ENCODE measurements at regions not wholly inside any gene's neighbourhood (a gene's known extent, or its start where the extent isn't known, plus 50 kb on each side); places are given as distances from the start of the nearest gene placed in this dataset.

GRCh38 chr13:72150502-72150901 lies 283.5 kb upstream of the DACH1 start:
- DNase-seq = no peak

DNA sequence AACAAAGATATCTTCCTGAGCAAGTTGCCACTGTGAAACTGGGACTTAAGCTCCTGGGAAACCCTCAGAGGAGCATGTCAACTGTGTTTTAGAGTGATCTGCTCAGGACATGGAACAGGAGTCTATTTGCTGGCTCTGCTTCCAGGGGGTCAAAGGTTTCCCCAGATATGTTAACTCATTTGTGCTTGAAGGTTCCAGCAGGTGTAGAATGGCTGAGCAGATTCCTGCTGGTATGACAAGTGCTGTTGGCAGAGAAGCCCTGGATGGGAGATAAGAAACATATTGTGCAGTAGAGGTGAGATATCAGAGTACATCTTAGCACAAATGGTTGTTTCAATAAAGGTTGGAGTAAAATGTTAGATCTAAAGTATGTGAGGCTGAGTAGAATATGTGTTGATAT lies 282.7 kb upstream of the DACH1 start:
- DNase-seq = no peak

GRCh38 chr13:72146816-72147215 lies 279.8 kb upstream of the DACH1 start:
- no peak for DNase-seq

DNA sequence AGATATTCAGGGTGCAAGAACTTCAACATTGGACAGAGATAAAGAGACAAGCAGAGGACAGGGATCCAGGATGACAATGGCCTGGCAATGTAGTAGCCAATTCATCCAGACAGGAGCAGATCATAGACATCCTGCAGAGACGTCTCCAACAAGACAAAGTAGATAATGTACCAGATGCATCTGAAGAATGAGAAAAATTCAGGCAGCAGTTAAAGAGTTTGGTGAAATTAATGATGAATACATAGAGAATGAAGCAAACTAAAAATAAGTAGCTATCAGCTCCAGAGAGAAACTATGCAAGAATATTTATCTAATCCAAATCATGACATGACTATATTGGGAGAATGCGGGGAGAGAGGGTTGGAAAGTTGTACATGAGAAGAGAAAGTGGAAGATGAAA lies 278.4 kb upstream of the DACH1 start:
- DNase-seq = no peak

- no peak for DNase-seq
Observed at GRCh38 chr13:72144636-72145035, 277.6 kb upstream of the DACH1 start.

GRCh38 chr13:72141855-72142519 lies 275.0 kb upstream of the DACH1 start:
- no peak for DNase-seq

DNA sequence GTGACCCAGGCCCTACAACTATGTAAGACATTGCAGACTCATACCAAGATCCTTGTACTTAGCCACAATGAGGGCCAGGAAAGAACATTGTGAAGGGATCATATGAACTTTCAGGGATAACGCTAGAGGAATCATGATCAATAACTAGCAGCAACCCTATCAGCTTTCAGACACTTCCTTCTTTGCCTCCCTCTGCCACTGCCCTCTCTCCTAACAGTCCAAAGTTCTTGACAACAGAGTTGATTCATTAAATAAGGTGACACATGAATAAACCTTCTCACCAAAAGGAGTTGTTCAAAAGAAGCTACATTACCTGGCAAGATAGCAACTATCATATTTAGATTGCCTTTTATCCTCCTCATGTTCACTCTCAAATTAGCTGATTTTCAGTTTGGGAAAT lies 272.2 kb upstream of the DACH1 start:
- DNase-seq = no peak

- DNase-seq = no peak
Observed at GRCh38 chr13:72132075-72132474, 265.1 kb upstream of the DACH1 start.

GRCh38 chr13:72129117-72129516 lies 262.1 kb upstream of the DACH1 start:
- DNase-seq = no peak

DNA sequence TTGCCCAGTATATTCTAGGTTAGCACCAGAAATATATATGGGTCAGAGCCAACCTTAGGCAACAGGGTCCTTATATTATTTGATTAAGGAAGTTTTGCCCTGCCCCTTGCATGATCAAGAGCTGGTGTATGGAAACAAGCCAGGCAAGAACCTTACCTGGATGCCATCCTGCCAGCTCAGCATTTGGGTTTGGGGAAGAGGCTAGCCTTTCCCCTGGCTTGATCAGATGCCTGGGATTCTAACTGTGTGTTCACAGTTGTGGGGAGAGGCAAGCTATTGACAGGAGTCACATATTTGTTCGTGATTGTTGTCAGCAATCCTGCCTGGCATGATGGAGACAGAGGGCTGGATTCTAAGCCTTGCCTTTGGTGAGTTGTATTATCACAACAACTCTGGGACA lies 260.0 kb upstream of the DACH1 start:
- no peak for DNase-seq

DNA sequence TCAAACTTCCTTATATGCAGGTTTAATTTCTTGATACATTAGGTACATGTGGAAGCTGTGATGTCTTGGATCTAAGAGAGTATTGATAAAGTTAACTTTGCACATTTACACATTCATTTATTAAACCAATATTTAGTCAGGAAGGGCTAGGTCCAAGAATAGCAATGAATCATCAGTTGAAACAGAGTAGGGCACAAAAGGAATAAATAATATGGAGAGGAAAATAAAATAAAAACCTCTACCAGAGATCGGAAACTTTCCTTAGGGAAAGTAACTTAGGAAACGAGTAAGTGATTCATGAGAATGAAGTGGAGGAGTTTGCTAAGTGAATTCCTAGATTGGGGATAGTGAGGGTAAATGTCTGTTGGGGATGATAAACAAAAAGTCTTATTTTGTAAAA lies 259.4 kb upstream of the DACH1 start:
- DNase-seq = no peak

GRCh38 chr13:72125561-72125960 lies 258.6 kb upstream of the DACH1 start:
- DNase-seq = no peak

- no peak for DNase-seq
Observed at GRCh38 chr13:72122661-72123255, 255.8 kb upstream of the DACH1 start.

DNA sequence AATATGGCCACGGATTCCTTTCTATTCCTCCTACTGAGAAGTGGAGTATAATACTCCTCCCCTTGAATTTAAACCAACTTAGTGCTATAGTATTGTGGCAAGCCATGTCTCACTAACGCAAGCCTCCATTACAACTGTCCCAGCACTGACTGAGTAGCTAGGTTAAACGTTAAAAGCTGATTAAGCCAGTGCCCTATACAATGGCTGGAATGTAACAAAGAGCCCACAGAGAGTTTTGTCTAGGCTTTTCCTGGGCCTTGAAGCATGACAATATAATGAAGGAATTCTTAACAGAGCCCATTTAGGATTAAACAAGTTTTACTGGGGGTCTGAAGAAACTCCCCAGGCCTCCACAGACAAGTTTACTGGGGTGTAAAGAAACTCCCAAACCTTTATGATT lies 254.5 kb upstream of the DACH1 start:
- DNase-seq = no peak

DNA sequence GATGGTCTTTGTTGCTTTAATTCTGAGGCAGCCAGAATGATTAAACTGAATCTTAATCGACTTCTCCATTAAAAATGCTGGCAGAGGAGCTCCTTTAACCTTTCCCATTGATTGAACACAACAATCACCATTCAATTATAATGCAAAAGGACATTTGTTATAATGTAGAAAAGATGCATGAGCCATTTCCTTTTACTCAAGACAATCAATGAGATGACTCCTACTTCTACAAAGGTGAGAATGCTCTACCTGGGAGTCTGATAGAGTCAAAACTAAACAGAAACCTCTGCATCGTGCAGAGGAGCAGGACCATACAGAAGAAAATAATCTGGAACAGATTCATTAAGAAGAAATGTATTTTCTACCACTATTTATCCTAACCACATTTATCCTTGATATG lies 253.6 kb upstream of the DACH1 start:
- no peak for DNase-seq

- no peak for DNase-seq
Observed at GRCh38 chr13:72113931-72114330, 246.9 kb upstream of the DACH1 start.

DNA sequence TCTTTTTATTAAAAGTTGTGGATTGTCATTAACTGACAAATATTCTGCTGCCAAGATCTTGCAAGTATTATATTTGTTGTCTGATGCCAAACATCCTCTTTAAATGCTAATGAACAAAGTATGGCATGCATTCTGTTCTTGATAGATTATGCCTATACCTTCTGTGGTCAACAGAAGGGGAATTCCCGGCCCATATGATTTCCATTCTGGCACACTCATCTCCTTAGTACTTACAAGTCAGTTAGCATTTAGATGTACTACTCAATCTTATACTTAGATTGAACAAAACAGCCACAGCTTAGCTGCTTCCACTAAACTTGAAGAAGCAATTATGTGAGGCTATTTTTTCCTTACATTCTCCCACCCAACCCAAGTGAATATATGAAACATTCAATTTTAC lies 246.1 kb upstream of the DACH1 start:
- no peak for DNase-seq

DNA sequence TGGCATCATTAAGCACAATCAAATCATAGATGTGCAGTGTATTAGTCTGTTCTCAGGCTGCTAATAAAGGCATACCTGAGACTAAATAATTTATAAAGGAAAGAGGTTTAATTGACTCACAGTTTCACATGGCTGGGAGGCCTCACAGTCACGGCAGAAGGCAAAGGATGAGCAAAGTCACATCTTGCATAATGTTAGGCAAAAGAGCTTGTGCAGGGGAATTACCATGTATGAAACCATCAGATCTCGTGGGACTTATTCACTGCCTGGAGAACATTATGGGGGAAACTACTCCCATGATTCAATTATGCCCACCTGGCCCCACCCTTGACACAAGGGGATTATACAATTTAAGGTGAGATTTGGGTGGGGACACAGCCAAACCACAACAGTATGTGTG lies 245.2 kb upstream of the DACH1 start:
- no peak for DNase-seq

- DNase-seq = no peak
Observed at GRCh38 chr13:72109863-72110262, 242.9 kb upstream of the DACH1 start.

- no peak for DNase-seq
Observed at GRCh38 chr13:72104656-72105180, 237.7 kb upstream of the DACH1 start.

- no peak for DNase-seq
Observed at GRCh38 chr13:72101768-72102400, 234.9 kb upstream of the DACH1 start.

GRCh38 chr13:72100339-72100738 lies 233.3 kb upstream of the DACH1 start:
- no peak for DNase-seq

GRCh38 chr13:72097568-72097967 lies 230.6 kb upstream of the DACH1 start:
- no peak for DNase-seq

DNA sequence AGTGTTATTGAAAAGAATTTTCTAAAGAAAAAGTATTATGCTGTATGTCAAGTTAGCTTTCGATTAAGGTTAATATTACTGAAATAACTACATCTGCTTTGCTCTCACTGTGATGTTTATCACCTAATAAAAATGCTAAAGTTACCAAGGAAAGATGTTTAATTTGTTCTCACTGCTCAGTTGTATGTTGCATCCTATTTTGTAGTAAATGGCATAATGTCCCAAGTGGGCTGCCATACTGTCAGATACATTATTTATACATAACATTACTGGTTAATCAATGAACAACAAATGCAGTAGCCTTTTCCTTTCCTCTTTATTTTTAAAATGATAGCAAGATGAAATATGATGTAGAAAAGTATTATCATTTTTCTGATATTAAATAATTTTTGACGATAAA lies 226.3 kb upstream of the DACH1 start:
- no peak for DNase-seq

DNA sequence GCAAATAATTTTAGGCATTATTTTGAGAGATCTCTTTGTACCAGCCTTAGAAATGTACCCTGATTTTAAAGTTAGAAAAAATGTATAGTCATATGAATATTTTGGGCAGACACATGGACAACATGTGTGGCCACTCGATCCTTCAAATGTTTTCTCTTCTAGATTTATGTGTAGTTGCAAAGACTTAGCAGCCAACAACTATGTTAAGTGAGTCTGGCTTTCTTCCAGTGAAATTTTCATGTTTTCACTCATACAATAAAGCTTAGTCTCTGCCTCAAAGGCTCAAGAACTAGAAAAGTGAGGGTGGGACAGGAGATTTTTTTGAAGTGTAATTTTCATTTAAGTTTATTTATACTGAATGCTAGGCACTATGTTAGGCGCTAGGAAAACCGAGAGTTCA lies 207.7 kb upstream of the DACH1 start:
- no peak for DNase-seq

Data from NK-92 treated with Interleukin-12 subunit alpha and Interleukin-12 subunit beta, amount 100 ng/mL, for 24 hours (cell line).